GM23338 (cell line): ENCODE measurements at regions not wholly inside any gene's neighbourhood (a gene's known extent, or its start where the extent isn't known, plus 50 kb on each side); places are given as distances from the start of the nearest gene placed in this dataset.

Experiments used
- ATAC-seq: fragments of 200-7000 bp; cut with Tn5 transposase; 3 replicates; pipeline ENCODE4 v1.9.1; 2020
- DNase-seq: peaks from one replicate; pipeline ENCODE4 v3.0.0-alpha.2; 2015; ENCODE audit warnings: low spot score
- H2AFZ ChIP-seq: fragments of 200-600 bp; sonication (generic); 2 replicates; pipeline ENCODE4 v1.8.0; 2016; ENCODE audit warnings: antibody characterized with exemption, mild to moderate bottlenecking, moderate library complexity
- H3F3A ChIP-seq: fragments of 200-600 bp; sonication (generic); replicated peaks from 2 replicates; pipeline ENCODE4 v1.8.0; 2017; ENCODE audit warnings: antibody characterized with exemption, mixed run types, low read depth
- H3K27ac ChIP-seq: fragments of 200-600 bp; sonication (generic); 2 replicates; pipeline ENCODE4 v1.6.1; 2016; ENCODE audit warnings: low read depth
- H3K27me3 ChIP-seq: fragments of 200-600 bp; sonication (generic); 2 replicates; pipeline ENCODE4 v1.8.0; 2016; ENCODE audit warnings: mild to moderate bottlenecking, mixed run types, moderate library complexity; ENCODE audit not compliant: insufficient read depth
- H3K36me3 ChIP-seq: fragments of 200-600 bp; sonication (generic); 2 replicates; pipeline ENCODE4 v1.8.0; 2016; ENCODE audit warnings: mild to moderate bottlenecking; ENCODE audit not compliant: insufficient read depth
- H3K4me1 ChIP-seq: fragments of 200-600 bp; sonication (generic); 2 replicates; pipeline ENCODE4 v1.8.0; 2016; ENCODE audit warnings: mild to moderate bottlenecking, moderate library complexity; ENCODE audit not compliant: insufficient read depth
- H3K4me2 ChIP-seq: fragments of 200-600 bp; sonication (generic); 2 replicates; pipeline ENCODE4 v1.7.1; 2017; ENCODE audit warnings: mixed run types
- H3K4me3 ChIP-seq: fragments of 200-600 bp; sonication (generic); 2 replicates; pipeline ENCODE4 v1.6.1; 2016; ENCODE audit warnings: mixed run types
- H3K79me2 ChIP-seq: fragments of 200-600 bp; sonication (generic); replicated peaks from 2 replicates; pipeline ENCODE4 v1.8.0; 2017; ENCODE audit warnings: mild to moderate bottlenecking; ENCODE audit not compliant: insufficient read depth
- H3K9me2 ChIP-seq: fragments of 200-600 bp; sonication (generic); 2 replicates; pipeline ENCODE4 v1.8.0; 2017; ENCODE audit not compliant: insufficient read depth
- H4K20me1 ChIP-seq: fragments of 200-600 bp; sonication (generic); replicated peaks from 2 replicates; pipeline ENCODE4 v1.8.0; 2017; ENCODE audit warnings: mild to moderate bottlenecking; ENCODE audit not compliant: insufficient read depth
- H3K27ac Mint-ChIP-seq: 2 replicates; pipeline ENCODE4 v1.8.0; 2020; ENCODE audit warnings: inconsistent platforms, mild to moderate bottlenecking, moderate library complexity, mixed read lengths
- H3K27me3 Mint-ChIP-seq: 3 replicates; pipeline ENCODE4 v1.8.0; 2022; ENCODE audit warnings: low read depth, mild to moderate bottlenecking, moderate library complexity, mixed read lengths, inconsistent platforms; ENCODE audit not compliant: insufficient read depth, poor library complexity
- H3K36me3 Mint-ChIP-seq: 3 replicates; pipeline ENCODE4 v1.8.0; 2021; ENCODE audit warnings: low read depth, mild to moderate bottlenecking, inconsistent platforms, moderate library complexity, mixed read lengths
- H3K4me1 Mint-ChIP-seq: 3 replicates; pipeline ENCODE4 v1.8.0; 2020; ENCODE audit warnings: mild to moderate bottlenecking, inconsistent platforms, mixed read lengths
- H3K4me3 Mint-ChIP-seq: 3 replicates; pipeline ENCODE4 v1.8.0; 2021; ENCODE audit warnings: moderate library complexity, mild to moderate bottlenecking, inconsistent platforms, mixed read lengths
- H3K9me3 Mint-ChIP-seq: 3 replicates; pipeline ENCODE4 v1.8.0; 2020; ENCODE audit warnings: moderate library complexity, mild to moderate bottlenecking, inconsistent platforms, mixed read lengths
- EZH2 ChIP-seq: fragments of 200-600 bp; sonication (generic); IDR thresholded peaks from one replicate; pipeline ENCODE4 v1.8.0; 2017; ENCODE audit warnings: antibody characterized with exemption, mild to moderate bottlenecking, low read depth; ENCODE audit not compliant: unreplicated experiment
- EZH2phosphoT487 ChIP-seq: fragments of 200-600 bp; sonication (generic); IDR thresholded peaks from one replicate; pipeline ENCODE4 v1.8.1; 2018; ENCODE audit warnings: antibody characterized with exemption; ENCODE audit not compliant: unreplicated experiment
- JUNB ChIP-seq: IDR thresholded peaks from one replicate; pipeline ENCODE4 v1.6.1; 2016; ENCODE audit warnings: antibody characterized with exemption; ENCODE audit not compliant: unreplicated experiment
- POLR2AphosphoS5 ChIP-seq: IDR thresholded peaks from 2 replicates; pipeline ENCODE4 v1.6.1; 2016; ENCODE audit warnings: antibody characterized with exemption, low read depth
- STAT1 ChIP-seq: IDR thresholded peaks from one replicate; pipeline ENCODE4 v1.6.1; 2016; ENCODE audit warnings: antibody characterized with exemption; ENCODE audit not compliant: unreplicated experiment
- ZNF114 ChIP-seq: fragments of 250-450 bp; sonication (Bioruptor Pico); IDR thresholded peaks from 2 replicates; pipeline ENCODE4 v1.5.0; 2020; ENCODE audit warnings: mild to moderate bottlenecking, moderate library complexity
- ZNF331 ChIP-seq: fragments of 250-450 bp; sonication (Bioruptor Pico); IDR thresholded peaks from 2 replicates; pipeline ENCODE4 v1.5.0; 2020; ENCODE audit warnings: low read depth, mild to moderate bottlenecking, moderate library complexity
- TF ChIP-seq, protein P1 (sequence below): IDR thresholded peaks from one replicate; pipeline ENCODE4 v1.6.1; 2018; ENCODE audit warnings: antibody characterized with exemption; ENCODE audit not compliant: unreplicated experiment
- TF ChIP-seq, protein P2 (sequence below): IDR thresholded peaks from 2 replicates; pipeline ENCODE4 v1.6.1; 2016; ENCODE audit warnings: antibody characterized with exemption

DNA sequence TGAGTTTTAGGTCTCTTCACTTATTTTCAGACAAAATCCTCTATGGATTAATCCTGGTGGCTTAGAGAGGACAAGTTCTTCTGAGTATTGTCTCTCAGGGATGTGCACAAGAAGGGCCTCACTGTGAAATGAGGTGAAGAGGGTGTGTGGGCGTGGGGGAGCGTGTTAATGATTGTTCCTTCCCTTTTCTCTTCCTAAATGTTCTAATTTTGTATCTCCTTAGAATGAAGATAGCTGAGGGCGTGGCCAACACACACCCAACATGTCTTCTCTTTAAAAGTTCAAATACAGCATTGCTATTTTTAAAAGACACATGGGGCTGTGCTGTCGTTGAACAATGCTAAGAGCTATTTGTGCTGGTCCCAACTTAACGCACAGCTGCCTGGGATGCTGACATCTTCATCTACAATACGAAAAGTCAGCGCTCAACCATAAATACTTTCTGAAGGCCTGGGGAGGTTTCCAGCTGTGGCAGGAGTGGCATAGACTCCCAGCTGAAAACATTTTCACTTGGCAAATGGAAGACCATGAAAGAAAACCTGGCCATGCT, 135.9 kb downstream of the JCAD start (continued):
- TF ChIP-seq, protein P1, sequence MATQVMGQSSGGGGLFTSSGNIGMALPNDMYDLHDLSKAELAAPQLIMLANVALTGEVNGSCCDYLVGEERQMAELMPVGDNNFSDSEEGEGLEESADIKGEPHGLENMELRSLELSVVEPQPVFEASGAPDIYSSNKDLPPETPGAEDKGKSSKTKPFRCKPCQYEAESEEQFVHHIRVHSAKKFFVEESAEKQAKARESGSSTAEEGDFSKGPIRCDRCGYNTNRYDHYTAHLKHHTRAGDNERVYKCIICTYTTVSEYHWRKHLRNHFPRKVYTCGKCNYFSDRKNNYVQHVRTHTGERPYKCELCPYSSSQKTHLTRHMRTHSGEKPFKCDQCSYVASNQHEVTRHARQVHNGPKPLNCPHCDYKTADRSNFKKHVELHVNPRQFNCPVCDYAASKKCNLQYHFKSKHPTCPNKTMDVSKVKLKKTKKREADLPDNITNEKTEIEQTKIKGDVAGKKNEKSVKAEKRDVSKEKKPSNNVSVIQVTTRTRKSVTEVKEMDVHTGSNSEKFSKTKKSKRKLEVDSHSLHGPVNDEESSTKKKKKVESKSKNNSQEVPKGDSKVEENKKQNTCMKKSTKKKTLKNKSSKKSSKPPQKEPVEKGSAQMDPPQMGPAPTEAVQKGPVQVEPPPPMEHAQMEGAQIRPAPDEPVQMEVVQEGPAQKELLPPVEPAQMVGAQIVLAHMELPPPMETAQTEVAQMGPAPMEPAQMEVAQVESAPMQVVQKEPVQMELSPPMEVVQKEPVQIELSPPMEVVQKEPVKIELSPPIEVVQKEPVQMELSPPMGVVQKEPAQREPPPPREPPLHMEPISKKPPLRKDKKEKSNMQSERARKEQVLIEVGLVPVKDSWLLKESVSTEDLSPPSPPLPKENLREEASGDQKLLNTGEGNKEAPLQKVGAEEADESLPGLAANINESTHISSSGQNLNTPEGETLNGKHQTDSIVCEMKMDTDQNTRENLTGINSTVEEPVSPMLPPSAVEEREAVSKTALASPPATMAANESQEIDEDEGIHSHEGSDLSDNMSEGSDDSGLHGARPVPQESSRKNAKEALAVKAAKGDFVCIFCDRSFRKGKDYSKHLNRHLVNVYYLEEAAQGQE = no peak
- TF ChIP-seq EZH2 = no peak
- TF ChIP-seq POLR2AphosphoS5 = no peak
- no peak for TF ChIP-seq ZNF114 (CRISPR knock-in tag)
- TF ChIP-seq STAT1 = no peak
- no peak for TF ChIP-seq ZNF331 (CRISPR knock-in tag)
- TF ChIP-seq, protein P2, sequence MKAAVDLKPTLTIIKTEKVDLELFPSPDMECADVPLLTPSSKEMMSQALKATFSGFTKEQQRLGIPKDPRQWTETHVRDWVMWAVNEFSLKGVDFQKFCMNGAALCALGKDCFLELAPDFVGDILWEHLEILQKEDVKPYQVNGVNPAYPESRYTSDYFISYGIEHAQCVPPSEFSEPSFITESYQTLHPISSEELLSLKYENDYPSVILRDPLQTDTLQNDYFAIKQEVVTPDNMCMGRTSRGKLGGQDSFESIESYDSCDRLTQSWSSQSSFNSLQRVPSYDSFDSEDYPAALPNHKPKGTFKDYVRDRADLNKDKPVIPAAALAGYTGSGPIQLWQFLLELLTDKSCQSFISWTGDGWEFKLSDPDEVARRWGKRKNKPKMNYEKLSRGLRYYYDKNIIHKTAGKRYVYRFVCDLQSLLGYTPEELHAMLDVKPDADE = no peak

DNA sequence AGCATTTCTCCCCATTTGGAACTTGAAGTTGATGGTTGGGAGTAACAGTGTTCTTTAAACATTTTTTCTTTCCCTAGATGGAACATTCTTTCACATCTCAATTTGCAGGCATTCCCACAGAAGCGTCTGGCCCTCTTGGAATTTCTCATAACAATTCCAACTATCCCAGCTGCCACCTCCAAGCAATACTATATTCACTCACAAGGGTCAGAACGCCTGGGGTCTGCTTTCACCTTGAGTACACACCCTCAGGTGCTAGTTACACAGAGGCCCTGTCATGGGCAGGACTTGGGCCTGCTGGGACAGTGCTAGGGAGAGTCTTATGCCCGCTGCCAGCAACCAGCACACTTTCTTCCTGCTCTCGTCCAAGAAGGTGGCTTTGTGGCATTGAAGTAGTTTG, 136.5 kb downstream of the JCAD start:
- Histone ChIP-seq H3K79me2 (no peaks in the 10 kb centered on the region), H4K20me1 (no peaks in the 10 kb centered on the region), H2AFZ (no peak overlapping the region), H3K27ac (no peak overlapping the region), H3K4me1 (no peaks in the 10 kb centered on the region), H3K36me3 (no peaks in the 10 kb centered on the region), H3K9me2 (no peaks in the 10 kb centered on the region), H3F3A (no peaks in the 10 kb centered on the region), H3K27me3 (no peaks in the 10 kb centered on the region), H3K4me3 (no peak overlapping the region), H3K4me2 (no peak overlapping the region)
- H3K4me3 Mint-ChIP-seq = no peak overlapping the region
- H3K27ac Mint-ChIP-seq = no peak overlapping the region; the same call in 1 of the 2 replicates
- H3K27me3 Mint-ChIP-seq = peaks cover 16% of the 10 kb centered on the region
- H3K36me3 Mint-ChIP-seq = no peaks in the 10 kb centered on the region
- DNase-seq (peak; percentile 23), ATAC-seq (no peak)
- H3K4me1 Mint-ChIP-seq = peaks cover 24% of the 10 kb centered on the region
- no peaks in the 10 kb centered on the region; the same call in 1 of the 3 replicates for H3K9me3 Mint-ChIP-seq
- TF ChIP-seq EZH2 = no peak
- TF ChIP-seq ZNF114 (CRISPR knock-in tag) = no peak
- TF ChIP-seq, protein P1 = no peak
- TF ChIP-seq EZH2phosphoT487 = no peak
- TF ChIP-seq, protein P2 = no peak
- TF ChIP-seq JUNB = no peak
